ENCODE measurements at regions not wholly inside any gene's neighbourhood (a gene's known extent, or its start where the extent isn't known, plus 50 kb on each side); places are given as distances from the start of the nearest gene placed in this dataset.

DNA sequence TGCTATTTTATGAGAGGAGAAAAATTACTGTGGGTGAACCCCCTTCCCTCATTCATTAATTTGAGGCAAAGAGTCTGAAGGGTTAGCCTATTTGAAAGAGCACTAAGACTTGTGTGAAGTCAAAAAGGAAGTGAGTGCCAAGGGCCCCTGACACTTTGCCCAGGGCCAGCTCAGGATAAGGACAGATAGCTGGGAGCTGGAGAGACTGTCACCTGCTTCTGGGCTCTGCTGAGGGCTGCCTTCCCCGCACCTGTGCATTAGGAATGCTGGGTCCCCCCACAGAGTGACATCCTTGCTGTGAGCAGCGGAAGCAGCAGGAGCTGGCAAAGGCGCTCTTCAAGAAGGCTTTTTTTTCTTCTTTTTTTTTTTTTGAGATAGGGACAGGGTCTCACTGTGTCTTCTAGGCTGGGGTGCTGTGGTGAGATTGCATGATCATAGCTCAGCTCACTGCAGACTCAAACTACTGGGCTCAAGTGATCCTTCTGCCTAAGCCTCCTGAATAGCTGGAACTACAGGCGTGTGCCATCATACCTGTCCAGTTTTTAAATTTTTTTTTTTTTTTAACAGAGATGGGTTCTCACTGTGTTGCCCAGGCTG is 148.3 kb downstream of the AQP4 start:
- Histone ChIP-seq H3K4me3 (no peak overlapping the region), H3K4me1 (no peaks in the 10 kb centered on the region), H3K27me3 (no peaks in the 10 kb centered on the region), H3K36me3 (no peaks in the 10 kb centered on the region), H3K27ac (no peak overlapping the region), H3K9me3 (no peaks in the 10 kb centered on the region)
- TF ChIP-seq, protein P1, sequence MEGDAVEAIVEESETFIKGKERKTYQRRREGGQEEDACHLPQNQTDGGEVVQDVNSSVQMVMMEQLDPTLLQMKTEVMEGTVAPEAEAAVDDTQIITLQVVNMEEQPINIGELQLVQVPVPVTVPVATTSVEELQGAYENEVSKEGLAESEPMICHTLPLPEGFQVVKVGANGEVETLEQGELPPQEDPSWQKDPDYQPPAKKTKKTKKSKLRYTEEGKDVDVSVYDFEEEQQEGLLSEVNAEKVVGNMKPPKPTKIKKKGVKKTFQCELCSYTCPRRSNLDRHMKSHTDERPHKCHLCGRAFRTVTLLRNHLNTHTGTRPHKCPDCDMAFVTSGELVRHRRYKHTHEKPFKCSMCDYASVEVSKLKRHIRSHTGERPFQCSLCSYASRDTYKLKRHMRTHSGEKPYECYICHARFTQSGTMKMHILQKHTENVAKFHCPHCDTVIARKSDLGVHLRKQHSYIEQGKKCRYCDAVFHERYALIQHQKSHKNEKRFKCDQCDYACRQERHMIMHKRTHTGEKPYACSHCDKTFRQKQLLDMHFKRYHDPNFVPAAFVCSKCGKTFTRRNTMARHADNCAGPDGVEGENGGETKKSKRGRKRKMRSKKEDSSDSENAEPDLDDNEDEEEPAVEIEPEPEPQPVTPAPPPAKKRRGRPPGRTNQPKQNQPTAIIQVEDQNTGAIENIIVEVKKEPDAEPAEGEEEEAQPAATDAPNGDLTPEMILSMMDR (IDR thresholded peaks at IDR 0.05) = no peak
- intact Hi-C loops (cut with DNase I) = no loop called here
- no peak for DNase-seq
- 77 to 87% methylated on average over 4 of the region's 4 CpGs for WGBS, 2 donors

DNA sequence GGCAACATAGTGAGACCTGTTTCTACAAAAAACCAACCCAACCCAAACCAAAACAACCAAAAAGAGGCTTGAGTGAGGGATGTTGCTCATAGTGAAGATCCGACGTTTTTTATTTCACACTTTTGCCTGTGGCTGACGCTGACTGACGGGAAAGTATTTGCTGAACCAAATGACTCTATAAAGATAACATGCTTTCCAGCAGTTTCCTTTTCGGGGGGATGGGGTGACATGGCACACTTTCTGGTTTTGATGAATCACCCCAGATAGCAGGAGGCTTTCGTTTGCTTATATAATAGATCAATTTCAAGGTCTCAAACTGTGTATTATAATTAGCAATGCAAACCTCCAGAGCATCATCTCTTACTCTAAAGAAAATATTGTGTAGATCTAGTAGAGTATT is 150.8 kb downstream of the AQP4 start:
- no peaks in the 10 kb centered on the region for H3K27me3 ChIP-seq
- no peak for DNase-seq
- H3K4me3 ChIP-seq = no peak overlapping the region
- 10 to 27% methylated on average over 6 of the region's 6 CpGs for WGBS, 2 donors
- H3K9me3 ChIP-seq = no peaks in the 10 kb centered on the region
- H3K36me3 ChIP-seq = no peaks in the 10 kb centered on the region
- intact Hi-C loops (cut with DNase I) = no loop called here
- TF ChIP-seq, protein P1 (IDR thresholded peaks at IDR 0.05) = no peak
- TF ChIP-seq EP300 (IDR thresholded peaks at IDR 0.05) = no peak
- no peak for TF ChIP-seq POLR2AphosphoS5 (IDR thresholded peaks at IDR 0.05)
- no peak for TF ChIP-seq POLR2A (IDR thresholded peaks at IDR 0.05)
- no peak overlapping the region for H3K27ac ChIP-seq
- H3K4me1 ChIP-seq = no peaks in the 10 kb centered on the region

DNA sequence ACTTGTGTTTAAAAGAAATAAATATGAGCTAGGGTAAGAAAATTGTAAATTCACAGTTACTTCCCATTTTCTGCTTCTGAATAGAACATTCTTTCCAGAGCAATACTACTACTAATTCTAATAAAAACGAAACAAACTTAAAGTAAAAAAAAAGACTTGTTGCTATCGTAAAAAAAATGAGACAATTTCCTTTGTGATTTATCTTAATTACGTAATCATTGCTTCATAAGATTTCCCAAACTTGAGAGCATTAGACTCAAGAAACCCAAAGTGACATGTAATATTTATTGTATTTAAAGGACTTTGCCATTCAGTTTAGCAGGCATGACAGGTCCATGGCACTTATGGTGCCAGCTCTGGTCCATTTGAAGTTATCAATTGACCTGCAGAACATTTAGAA is 153.8 kb downstream of the AQP4 start:
- H3K4me1 ChIP-seq = no peaks in the 10 kb centered on the region
- H3K27me3 ChIP-seq = no peaks in the 10 kb centered on the region
- H3K36me3 ChIP-seq = no peaks in the 10 kb centered on the region
- H3K27ac ChIP-seq = no peak overlapping the region
- no peaks in the 10 kb centered on the region for H3K9me3 ChIP-seq
- no peak overlapping the region for H3K4me3 ChIP-seq
- WGBS, 2 donors = 65 to 91% methylated on average over 3 of the region's 3 CpGs
- TF ChIP-seq, protein P1 (IDR thresholded peaks at IDR 0.05) = no peak
- TF ChIP-seq POLR2AphosphoS5 (IDR thresholded peaks at IDR 0.05) = no peak
- TF ChIP-seq EP300 (IDR thresholded peaks at IDR 0.05) = no peak
- TF ChIP-seq POLR2A (IDR thresholded peaks at IDR 0.05) = no peak
- intact Hi-C loops (cut with DNase I) = no loop called here
- DNase-seq = no peak

DNA sequence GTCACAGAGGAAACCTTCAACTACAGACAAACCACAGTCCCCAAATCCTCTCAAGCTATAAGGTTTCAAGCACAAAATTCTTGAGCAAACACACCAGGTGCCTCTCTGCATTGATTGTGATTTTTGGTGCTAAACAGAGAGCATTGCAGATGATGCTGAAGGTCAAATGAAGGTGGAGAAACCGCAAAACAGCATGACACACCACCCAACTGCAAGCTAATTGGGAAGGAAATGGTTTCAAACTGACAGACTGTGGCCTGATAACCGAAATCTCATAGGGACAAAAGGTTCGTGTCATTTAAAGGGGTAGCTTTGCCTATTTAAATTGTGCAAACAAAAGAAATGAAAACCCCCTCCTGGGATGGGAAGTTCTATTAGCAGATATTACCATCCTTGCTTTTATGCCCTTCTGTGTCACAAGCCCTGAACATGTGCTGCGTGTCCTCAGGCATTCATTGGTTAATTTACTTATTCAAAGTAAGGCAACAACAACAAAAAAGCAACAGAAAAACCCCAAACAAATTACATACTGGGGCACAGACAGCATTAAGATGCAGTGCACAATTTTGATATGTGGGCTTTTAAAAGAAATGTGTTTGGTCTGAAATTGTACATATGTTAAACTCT is 154.9 kb downstream of the AQP4 start:
- H3K27me3 ChIP-seq = no peaks in the 10 kb centered on the region
- intact Hi-C loops (cut with DNase I) = no loop called here
- WGBS, 2 donors = 38 to 76% methylated on average over 4 of the region's 4 CpGs
- no peaks in the 10 kb centered on the region for H3K9me3 ChIP-seq
- no peak overlapping the region for H3K4me3 ChIP-seq
- TF ChIP-seq, protein P1 (IDR thresholded peaks at IDR 0.05) = no peak
- TF ChIP-seq EP300 (IDR thresholded peaks at IDR 0.05) = no peak
- no peak for TF ChIP-seq POLR2A (IDR thresholded peaks at IDR 0.05)
- no peak for TF ChIP-seq POLR2AphosphoS5 (IDR thresholded peaks at IDR 0.05)
- no peaks in the 10 kb centered on the region for H3K4me1 ChIP-seq
- DNase-seq = no peak
- H3K36me3 ChIP-seq = no peaks in the 10 kb centered on the region
- H3K27ac ChIP-seq = no peak overlapping the region

DNA sequence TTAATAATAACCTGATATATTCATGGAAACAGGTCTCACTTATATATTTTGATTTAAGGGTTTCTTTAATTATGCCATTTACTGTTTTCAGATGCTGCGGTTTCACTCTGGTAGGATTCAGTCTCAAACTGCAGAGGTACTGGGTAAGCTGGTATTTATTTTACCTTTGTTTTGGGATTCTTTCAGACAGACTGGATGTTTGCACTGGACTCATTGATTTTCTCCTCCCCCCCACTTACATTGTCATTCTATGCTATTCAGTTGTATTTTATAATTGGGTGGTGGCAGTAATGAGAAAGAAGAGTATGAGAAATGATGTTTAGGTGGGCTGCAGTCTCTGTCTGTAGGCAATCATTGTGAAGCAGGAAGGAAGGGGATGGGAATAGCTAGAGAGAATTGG is 155.6 kb downstream of the AQP4 start:
- 89 to 95% methylated on average over 1 of the region's 1 CpG for WGBS, 2 donors
- no peaks in the 10 kb centered on the region for H3K27me3 ChIP-seq
- H3K36me3 ChIP-seq = no peaks in the 10 kb centered on the region
- intact Hi-C loops (cut with DNase I) = no loop called here
- H3K4me1 ChIP-seq = no peaks in the 10 kb centered on the region
- no peak for DNase-seq
- no peaks in the 10 kb centered on the region for H3K9me3 ChIP-seq
- TF ChIP-seq EP300 (IDR thresholded peaks at IDR 0.05) (no peak), POLR2AphosphoS5 (IDR thresholded peaks at IDR 0.05) (no peak), POLR2A (IDR thresholded peaks at IDR 0.05) (no peak)
- TF ChIP-seq, protein P1 (IDR thresholded peaks at IDR 0.05) = no peak
- H3K27ac ChIP-seq = no peak overlapping the region
- H3K4me3 ChIP-seq = no peak overlapping the region

All from sigmoid colon (tissue), 6 donors.